Mucosa of descending colon (tissue), 3 donors: ENCODE measurements at regions not wholly inside any gene's neighbourhood (a gene's known extent, or its start where the extent isn't known, plus 50 kb on each side); places are given as distances from the start of the nearest gene placed in this dataset.

Source experiments
- ATAC-seq: fragments of 200-7000 bp; cut with Tn5 transposase; one replicate; pipeline ENCODE4 v1.9.1; 2020; ENCODE audit warnings: mild to moderate bottlenecking, moderate library complexity
- DNase-seq, 3 donors: peaks; one replicate each; pipeline ENCODE4 v3.0.0-alpha.2; 2020
- H3K36me3 ChIP-seq: fragments of 200-600 bp; one replicate; pipeline ENCODE4 v1.8.0; 2021; ENCODE audit warnings: low read depth, mild to moderate bottlenecking
- H3K4me1 ChIP-seq: fragments of 200-600 bp; one replicate; pipeline ENCODE4 v1.8.0; 2021; ENCODE audit warnings: low read depth, mild to moderate bottlenecking
- H3K4me3 ChIP-seq: fragments of 200-600 bp; one replicate; pipeline ENCODE4 v1.8.0; 2021; ENCODE audit warnings: mild to moderate bottlenecking
- H3K9me3 ChIP-seq: fragments of 200-600 bp; one replicate; pipeline ENCODE4 v1.8.0; 2021; ENCODE audit warnings: mild to moderate bottlenecking
- intact Hi-C, 2 donors: fragments of 100-400 bp; cut with DNase I in 1 of 2; cut with micrococcal nuclease in 1 of 2; formaldehyde crosslinking; loops; one replicate each; pipeline versions ENCODE4 v1.11.0 to v1.11.1; 2022; cut with DNase I, micrococcal nuclease
- TF ChIP-seq, protein P1 (sequence below): fragments of 200-600 bp; IDR thresholded peaks from one replicate; pipeline ENCODE4 v1.8.0; 2022; ENCODE audit warnings: antibody characterized with exemption, mild to moderate bottlenecking
- donor health status: DM: no; HTN: no; CAD: no; lungs with moderate emphysema.
- donor health status: DM: no; HTN: no; CAD: no.
- donor health status: DM: no; HTN: yes; CAD: no.

DNA sequence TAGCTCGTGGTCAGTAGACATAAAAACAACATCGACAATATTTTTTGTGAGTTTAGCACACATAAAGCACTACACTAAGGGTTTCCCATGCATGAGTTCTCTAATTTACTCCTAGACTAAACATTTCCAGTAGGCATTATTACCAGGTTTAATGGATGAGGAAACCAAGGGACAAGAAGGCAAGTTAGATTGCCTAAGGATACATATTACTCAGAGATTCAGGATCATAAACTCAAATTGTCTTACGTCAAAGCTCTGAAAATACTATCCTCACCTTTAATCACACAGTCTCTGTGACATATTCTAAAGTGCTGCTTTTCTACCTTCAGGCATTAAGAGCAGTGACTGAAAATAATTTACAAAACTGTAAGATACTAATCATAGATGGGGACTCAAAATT is 655.3 kb downstream of the SLC16A7 start:
- no peak overlapping the region for H3K4me3 ChIP-seq
- TF ChIP-seq, protein P1, sequence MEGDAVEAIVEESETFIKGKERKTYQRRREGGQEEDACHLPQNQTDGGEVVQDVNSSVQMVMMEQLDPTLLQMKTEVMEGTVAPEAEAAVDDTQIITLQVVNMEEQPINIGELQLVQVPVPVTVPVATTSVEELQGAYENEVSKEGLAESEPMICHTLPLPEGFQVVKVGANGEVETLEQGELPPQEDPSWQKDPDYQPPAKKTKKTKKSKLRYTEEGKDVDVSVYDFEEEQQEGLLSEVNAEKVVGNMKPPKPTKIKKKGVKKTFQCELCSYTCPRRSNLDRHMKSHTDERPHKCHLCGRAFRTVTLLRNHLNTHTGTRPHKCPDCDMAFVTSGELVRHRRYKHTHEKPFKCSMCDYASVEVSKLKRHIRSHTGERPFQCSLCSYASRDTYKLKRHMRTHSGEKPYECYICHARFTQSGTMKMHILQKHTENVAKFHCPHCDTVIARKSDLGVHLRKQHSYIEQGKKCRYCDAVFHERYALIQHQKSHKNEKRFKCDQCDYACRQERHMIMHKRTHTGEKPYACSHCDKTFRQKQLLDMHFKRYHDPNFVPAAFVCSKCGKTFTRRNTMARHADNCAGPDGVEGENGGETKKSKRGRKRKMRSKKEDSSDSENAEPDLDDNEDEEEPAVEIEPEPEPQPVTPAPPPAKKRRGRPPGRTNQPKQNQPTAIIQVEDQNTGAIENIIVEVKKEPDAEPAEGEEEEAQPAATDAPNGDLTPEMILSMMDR = no peak
- no peak for DNase-seq
- H3K36me3 ChIP-seq = no peaks in the 10 kb centered on the region
- no peak for ATAC-seq
- intact Hi-C loops = no loop called here
- no peaks in the 10 kb centered on the region for H3K4me1 ChIP-seq
- H3K9me3 ChIP-seq = peaks cover 3% of the 10 kb centered on the region

DNA sequence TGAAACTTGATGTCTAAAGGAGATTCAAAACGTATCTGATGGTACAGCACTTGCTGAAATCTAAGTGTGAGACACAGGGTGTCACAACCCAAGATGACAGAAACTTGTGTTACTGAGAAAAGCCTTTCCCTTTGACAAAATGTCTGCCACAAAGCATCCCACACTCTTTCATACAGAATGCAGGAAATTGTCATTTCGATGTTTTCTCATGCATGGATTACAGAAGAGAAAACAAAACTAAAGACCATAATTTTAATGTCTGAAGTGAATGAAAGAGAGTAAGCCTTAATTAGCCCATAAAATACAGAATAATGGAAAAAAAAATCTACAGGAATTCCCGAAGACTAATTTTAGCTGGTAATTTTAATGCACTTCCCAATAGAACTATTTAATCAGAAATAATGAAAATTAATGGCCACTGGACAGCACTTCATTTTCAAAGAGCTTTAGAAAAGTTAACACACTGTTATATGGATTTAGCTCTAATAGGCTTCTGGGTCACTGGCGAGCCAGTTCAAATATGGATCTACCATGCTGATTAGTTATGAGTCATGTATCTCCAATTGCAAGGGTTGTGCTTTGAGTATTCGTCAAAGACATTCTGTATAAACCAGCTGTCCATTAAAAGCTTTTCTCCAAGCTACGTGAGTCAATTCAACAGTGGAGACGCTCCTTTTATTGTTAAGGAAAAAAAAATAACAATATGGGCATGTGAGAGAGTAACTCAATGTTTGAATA is 656.7 kb downstream of the SLC16A7 start:
- H3K4me1 ChIP-seq = no peaks in the 10 kb centered on the region
- DNase-seq (no peak), ATAC-seq (no peak)
- TF ChIP-seq, protein P1 = no peak
- peaks cover 3% of the 10 kb centered on the region for H3K9me3 ChIP-seq
- H3K36me3 ChIP-seq = no peaks in the 10 kb centered on the region
- intact Hi-C loops = no loop called here
- no peak overlapping the region for H3K4me3 ChIP-seq

DNA sequence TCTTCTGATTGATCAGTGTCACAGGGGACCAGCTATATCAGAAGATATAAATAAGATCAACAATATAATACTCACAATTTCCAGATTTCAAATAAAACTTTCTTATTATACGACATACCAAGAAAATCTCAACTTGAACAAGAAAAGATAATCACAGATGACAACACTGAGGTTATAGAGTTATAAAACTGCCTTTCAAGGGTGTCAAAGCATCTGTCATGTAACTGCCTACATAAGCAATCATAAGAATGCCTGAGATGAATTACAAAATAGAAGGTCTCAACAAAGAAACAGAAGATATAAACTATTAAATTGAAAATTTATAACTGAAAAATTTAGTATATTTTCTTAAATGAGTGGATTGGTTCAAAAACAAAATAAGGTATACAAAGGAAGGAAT is 659.2 kb downstream of the SLC16A7 start:
- intact Hi-C loops = no loop called here
- Histone ChIP-seq H3K4me1 (no peaks in the 10 kb centered on the region), H3K36me3 (no peaks in the 10 kb centered on the region), H3K9me3 (no peaks in the 10 kb centered on the region), H3K4me3 (no peak overlapping the region)
- TF ChIP-seq, protein P1 = no peak
- ATAC-seq (no peak), DNase-seq (no peak)

DNA sequence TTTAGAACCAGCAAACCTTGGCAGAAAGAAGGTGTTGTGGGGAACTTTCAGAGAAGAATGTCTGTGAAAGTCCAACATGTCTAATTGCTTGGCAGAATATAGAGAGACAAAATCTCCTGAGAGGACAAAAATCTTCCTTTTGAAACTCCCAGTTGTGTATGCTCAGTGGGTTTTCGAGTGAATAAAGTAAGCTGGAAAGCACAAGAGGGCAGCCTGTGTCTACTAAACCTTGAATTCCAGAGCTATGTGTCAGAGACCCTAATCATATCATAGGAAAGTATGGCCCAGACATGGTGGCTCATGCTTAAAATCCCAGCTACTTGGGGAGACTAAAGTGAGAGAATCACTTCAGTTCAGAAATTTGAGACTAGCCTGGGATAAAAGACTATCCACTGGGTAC is 661.2 kb downstream of the SLC16A7 start:
- no peaks in the 10 kb centered on the region for H3K36me3 ChIP-seq
- DNase-seq (no peak), ATAC-seq (no peak)
- TF ChIP-seq, protein P1 = no peak
- intact Hi-C loops = no loop called here
- no peak overlapping the region for H3K4me3 ChIP-seq
- H3K4me1 ChIP-seq = no peaks in the 10 kb centered on the region
- no peaks in the 10 kb centered on the region for H3K9me3 ChIP-seq

GRCh38 chr12:60259225-60259624 is 663.4 kb downstream of the SLC16A7 start:
- Histone ChIP-seq H3K9me3 (peaks cover 2% of the 10 kb centered on the region), H3K36me3 (no peaks in the 10 kb centered on the region), H3K4me1 (no peaks in the 10 kb centered on the region), H3K4me3 (no peak overlapping the region)
- TF ChIP-seq, protein P1 = no peak
- DNase-seq (no peak), ATAC-seq (no peak)
- intact Hi-C loops = no loop called here

DNA sequence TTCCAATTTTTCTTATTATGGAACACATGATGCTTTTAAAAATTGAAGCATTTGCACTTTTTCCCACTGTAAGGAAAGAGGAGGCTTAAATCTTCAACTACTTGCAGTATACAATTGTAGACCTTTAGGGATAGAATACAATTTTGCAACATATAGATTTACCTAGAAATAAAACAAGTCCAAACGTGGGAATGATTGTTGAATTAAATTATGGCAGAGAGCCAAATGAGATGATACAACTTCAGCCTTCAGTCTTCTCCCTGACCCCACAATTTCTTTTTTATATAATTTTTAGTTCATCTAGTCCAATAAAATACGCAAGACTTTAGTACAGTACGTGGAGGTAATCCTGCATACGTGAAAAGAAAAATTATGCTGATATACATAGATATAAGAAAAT is 666.5 kb downstream of the SLC16A7 start:
- TF ChIP-seq, protein P1 = no peak
- intact Hi-C loops = no loop called here
- DNase-seq (no peak), ATAC-seq (no peak)
- Histone ChIP-seq H3K4me3 (no peak overlapping the region), H3K9me3 (peaks cover 6% of the 10 kb centered on the region), H3K4me1 (no peaks in the 10 kb centered on the region), H3K36me3 (no peaks in the 10 kb centered on the region)
